BLaER1 treated with 17β-estradiol and CSF1 and Interleukin-3, amounts not matched to agents 10 nM and 100 nM (cell line): ENCODE measurements at regions not wholly inside any gene's neighbourhood (a gene's known extent, or its start where the extent isn't known, plus 50 kb on each side); places are given as distances from the start of the nearest gene placed in this dataset.
A peak's percentile ranks its signal among the peaks of the same experiment; 100 is the strongest.

Source experiments
- H3K27ac ChIP-seq, 11 experiments: shearing (Covaris generic); formaldehyde crosslinking; 2 replicates each; pipeline ENCODE4 v1.8.1; 2022
- H3K27me3 ChIP-seq, 11 experiments: shearing (Covaris generic); formaldehyde crosslinking; 2 replicates each; pipeline ENCODE4 v1.8.1; 2022
- H3K36me3 ChIP-seq, 11 experiments: shearing (Covaris generic); formaldehyde crosslinking; 2 replicates each; pipeline ENCODE4 v1.8.1; 2022
- H3K4me1 ChIP-seq, 10 experiments: shearing (Covaris generic); formaldehyde crosslinking; 2 replicates each; pipeline ENCODE4 v1.8.1; 2022
- H3K4me2 ChIP-seq, 11 experiments: shearing (Covaris generic); formaldehyde crosslinking; 2 replicates each; pipeline ENCODE4 v1.8.1; 2022
- H3K4me3 ChIP-seq, 10 experiments: shearing (Covaris generic); formaldehyde crosslinking; 2 replicates each; pipeline ENCODE4 v1.8.1; 2022
- H3K9ac ChIP-seq, 11 experiments: shearing (Covaris generic); formaldehyde crosslinking; 2 replicates each; pipeline ENCODE4 v1.8.1; 2022
- H3K9me3 ChIP-seq, 11 experiments: shearing (Covaris generic); formaldehyde crosslinking; replicated peaks in 1 of 11; 2 replicates each; pipeline ENCODE4 v1.8.1; 2022
- H4K20me1 ChIP-seq, 11 experiments: shearing (Covaris generic); formaldehyde crosslinking; 2 replicates each; pipeline ENCODE4 v1.8.1; 2022
- Cebpa-rat ChIP-seq, 11 experiments: shearing (Covaris generic); IDR thresholded peaks; 2 replicates each; pipeline ENCODE4 v1.8.1; 2022

DNA sequence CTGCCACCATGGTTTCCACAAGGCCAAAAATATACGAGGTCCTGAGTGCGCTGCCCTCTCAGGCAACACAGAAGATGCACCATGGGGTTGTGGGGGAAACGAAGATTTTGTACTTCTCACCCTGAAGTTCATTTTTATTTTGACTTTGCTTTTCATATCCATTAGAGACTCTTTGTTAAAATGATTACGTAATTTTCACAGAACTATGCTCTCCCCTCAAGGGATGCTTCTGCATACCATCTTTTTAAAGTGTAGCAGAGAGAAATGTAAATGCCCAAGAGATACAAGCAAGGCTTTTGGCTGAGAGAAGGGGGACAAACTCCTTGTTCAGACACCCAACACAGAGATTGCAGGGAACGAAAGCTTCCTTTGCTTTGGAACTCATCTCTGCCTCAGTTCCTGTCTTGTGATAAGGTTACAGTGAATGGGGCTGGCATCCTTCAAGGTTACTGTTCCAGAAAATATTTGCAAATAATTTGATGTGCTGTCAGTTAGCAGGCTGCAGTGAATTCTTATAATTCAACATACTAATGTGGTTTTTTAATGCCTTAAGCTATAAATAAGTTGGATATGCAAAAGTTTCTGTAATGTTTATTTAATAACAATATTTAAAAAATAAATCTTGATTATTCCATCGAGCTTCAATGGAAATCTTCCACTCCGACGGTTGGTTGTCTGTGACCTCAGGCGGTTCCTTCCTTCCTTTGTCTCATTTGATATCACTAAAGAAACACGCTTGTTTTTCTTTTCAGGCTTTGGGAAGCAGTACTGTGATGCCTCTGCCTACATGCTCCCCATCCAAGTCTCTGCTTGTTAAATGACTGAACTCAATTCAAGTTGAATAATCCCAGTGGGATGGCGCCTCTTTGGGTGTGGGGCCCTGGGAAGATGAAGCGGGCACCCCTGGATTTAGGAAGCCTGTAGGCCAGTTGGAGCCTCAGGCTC, 209.3 kb upstream of the CTBP2 start:
- Histone ChIP-seq H3K4me1 (peaks cover 0 to 15% (median 9%) of the 10 kb centered on the region in 10 experiments; a peak in 14 of 20 replicates), H4K20me1 (no peaks in the 10 kb centered on the region), H3K9ac (no peak overlapping the region), H3K36me3 (no peaks in the 10 kb centered on the region), H3K27me3 (no peaks in the 10 kb centered on the region), H3K4me3 (no peak overlapping the region), H3K9me3 (peaks cover 0 to 15% (median 5%) of the 10 kb centered on the region in 11 experiments; a peak in 10 of 22 replicates), H3K27ac (no peak overlapping the region), H3K4me2 (no peak overlapping the region)
- TF ChIP-seq Cebpa-rat (IDR thresholded peaks at IDR 0.05): peak in 4 of 11 experiments; percentile 20 to 78 (median 40); a peak in 4 of 22 replicates

DNA sequence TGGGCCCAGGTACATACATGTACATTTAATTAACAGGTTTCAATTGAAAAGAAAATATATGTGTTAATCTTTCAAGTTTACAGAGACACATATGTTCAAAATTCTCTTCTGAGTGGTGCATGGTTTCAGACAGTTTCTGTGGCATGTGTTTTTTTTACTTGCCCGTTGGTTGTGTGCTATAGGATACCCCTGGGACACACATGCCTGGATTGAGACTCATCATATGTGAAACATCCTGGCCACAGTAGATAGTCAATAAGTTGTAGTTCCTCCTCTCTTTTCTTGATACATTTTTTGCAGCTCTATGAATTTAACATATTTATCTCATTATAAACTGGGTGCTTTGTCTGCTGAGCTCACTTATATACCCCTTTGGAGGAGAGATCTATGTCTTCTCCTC, 207.8 kb upstream of the CTBP2 start:
- Histone ChIP-seq H3K9ac (no peak overlapping the region), H3K27ac (no peak overlapping the region), H3K4me1 (peaks cover 0 to 15% (median 6%) of the 10 kb centered on the region in 10 experiments; a peak in 12 of 20 replicates), H4K20me1 (no peaks in the 10 kb centered on the region), H3K36me3 (no peaks in the 10 kb centered on the region), H3K27me3 (no peaks in the 10 kb centered on the region), H3K4me2 (peak overlapping the region in 6 of 11 experiments; percentile 3 to 31 (median 23); a peak in 7 of 22 replicates), H3K4me3 (no peak overlapping the region), H3K9me3 (peaks cover 0 to 23% (median 14%) of the 10 kb centered on the region in 11 experiments; a peak in 17 of 22 replicates)
- TF ChIP-seq Cebpa-rat (IDR thresholded peaks at IDR 0.05): no peak

DNA sequence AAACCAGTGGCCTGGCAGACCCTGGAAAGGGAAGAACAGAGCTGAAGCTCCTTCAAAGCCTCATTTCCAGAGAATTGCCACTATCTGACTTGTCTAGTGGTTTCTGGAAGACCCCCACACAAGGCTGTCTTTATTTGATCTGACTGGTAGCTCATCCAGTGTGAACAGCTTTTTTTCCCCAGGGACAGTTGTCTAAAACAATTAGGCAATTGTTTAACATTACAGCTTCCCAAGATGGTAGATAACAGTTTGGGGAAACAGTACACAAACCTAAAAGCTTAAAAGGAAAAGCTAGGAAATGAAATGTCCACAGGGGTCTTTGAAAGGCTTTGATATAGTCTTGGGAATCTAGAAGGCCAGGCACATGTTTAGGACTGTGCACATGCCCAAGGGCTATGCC, 203.4 kb upstream of the CTBP2 start:
- Histone ChIP-seq H3K27me3 (no peaks in the 10 kb centered on the region), H3K4me1 (peaks cover 0 to 15% (median 7%) of the 10 kb centered on the region in 10 experiments; a peak in 12 of 20 replicates), H4K20me1 (no peaks in the 10 kb centered on the region), H3K9ac (no peak overlapping the region), H3K36me3 (no peaks in the 10 kb centered on the region), H3K27ac (no peak overlapping the region), H3K9me3 (peaks cover 0 to 20% (median 16%) of the 10 kb centered on the region in 11 experiments; a peak in 19 of 22 replicates), H3K4me2 (no peak overlapping the region), H3K4me3 (no peak overlapping the region)
- TF ChIP-seq Cebpa-rat (IDR thresholded peaks at IDR 0.05): no peak

DNA sequence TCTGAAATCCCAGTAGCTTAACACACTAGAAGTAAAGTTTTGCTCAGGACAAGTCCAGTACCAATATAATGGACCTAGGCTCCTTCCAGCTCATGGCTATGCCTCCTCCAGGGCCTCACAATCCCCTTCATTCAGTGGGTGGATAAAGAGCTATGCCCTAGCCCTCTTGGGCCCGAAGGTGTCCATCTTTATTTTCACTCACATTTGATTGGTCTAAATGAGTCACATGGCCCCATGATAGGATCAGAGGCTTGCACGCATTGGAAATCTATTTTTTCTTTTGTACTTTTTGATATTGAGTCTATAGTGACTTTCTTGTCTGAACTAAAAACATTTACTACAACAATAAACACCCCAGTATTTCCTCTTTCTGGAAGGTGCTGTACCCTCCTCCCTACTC, 202.6 kb upstream of the CTBP2 start:
- Histone ChIP-seq H4K20me1 (no peaks in the 10 kb centered on the region), H3K27me3 (no peaks in the 10 kb centered on the region), H3K4me1 (peaks cover 0 to 7% (median 4%) of the 10 kb centered on the region in 10 experiments; a peak in 11 of 20 replicates), H3K36me3 (no peaks in the 10 kb centered on the region), H3K4me3 (no peak overlapping the region), H3K4me2 (no peak overlapping the region), H3K27ac (no peak overlapping the region), H3K9me3 (peaks cover 8 to 27% (median 24%) of the 10 kb centered on the region in 11 experiments), H3K9ac (no peak overlapping the region)
- no peak for TF ChIP-seq Cebpa-rat (IDR thresholded peaks at IDR 0.05)

- no peak for TF ChIP-seq Cebpa-rat (IDR thresholded peaks at IDR 0.05)
- Histone ChIP-seq H3K4me1 (peaks cover 0 to 5% (median 0%) of the 10 kb centered on the region in 10 experiments; a peak in 1 of 20 replicates), H3K27ac (no peak overlapping the region), H4K20me1 (no peaks in the 10 kb centered on the region), H3K9me3 (peaks cover 15 to 30% (median 25%) of the 10 kb centered on the region in 11 experiments), H3K4me3 (no peak overlapping the region), H3K27me3 (no peaks in the 10 kb centered on the region), H3K4me2 (no peak overlapping the region), H3K36me3 (no peaks in the 10 kb centered on the region), H3K9ac (no peak overlapping the region)
Observed at GRCh38 chr10:125359401-125359800, 199.0 kb upstream of the CTBP2 start.

DNA sequence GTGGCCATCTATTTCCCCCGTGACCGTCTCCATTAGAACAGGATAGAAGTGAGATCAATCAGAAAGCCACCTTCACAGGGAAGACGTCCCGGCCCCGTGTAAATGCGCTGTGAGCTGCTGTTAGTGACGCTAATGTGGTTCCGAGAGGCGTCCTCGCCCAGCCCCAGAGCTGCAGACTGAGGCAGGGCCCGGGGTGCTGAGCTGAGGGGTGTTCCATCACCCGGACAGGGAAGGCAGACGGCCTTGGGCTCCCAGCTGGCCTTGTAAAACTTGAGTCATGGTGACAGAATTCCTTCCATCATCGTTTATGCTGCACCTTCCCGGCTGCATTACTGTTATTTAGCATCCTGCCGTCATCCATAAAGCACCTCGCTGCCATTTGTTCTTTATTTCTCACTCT, 195.3 kb upstream of the CTBP2 start:
- H3K4me1 ChIP-seq: peaks cover 0 to 5% (median 0%) of the 10 kb centered on the region in 10 experiments; a peak in 1 of 20 replicates
- no peaks in the 10 kb centered on the region for H3K27me3 ChIP-seq
- no peaks in the 10 kb centered on the region for H4K20me1 ChIP-seq
- H3K4me2 ChIP-seq: no peak overlapping the region
- no peak for TF ChIP-seq Cebpa-rat (IDR thresholded peaks at IDR 0.05)
- no peak overlapping the region for H3K4me3 ChIP-seq
- H3K27ac ChIP-seq: no peak overlapping the region
- no peak overlapping the region for H3K9ac ChIP-seq
- H3K9me3 ChIP-seq: peaks cover 8 to 22% (median 16%) of the 10 kb centered on the region in 11 experiments; a peak in 20 of 22 replicates
- H3K36me3 ChIP-seq: no peaks in the 10 kb centered on the region

DNA sequence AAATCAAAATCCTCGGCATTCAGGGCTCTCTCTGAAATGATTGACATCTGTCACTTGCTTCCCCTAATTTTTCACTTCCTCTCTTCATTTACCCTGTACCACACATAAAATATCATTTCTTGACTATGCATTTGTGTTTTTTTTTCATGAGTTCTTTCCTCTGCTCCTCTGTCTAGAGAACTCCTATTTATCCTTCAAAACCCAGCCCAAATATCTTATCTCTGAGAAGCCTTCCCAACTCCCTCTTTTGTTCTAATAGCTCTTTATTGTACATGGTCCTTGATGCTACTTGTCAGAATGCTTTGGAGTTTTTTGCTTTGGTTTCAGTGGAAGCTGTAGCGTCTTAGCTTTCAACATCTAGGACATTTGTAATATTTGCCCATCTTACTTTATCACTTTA, 190.2 kb upstream of the CTBP2 start:
- H3K9ac ChIP-seq: no peak overlapping the region
- H3K27ac ChIP-seq: no peak overlapping the region
- TF ChIP-seq Cebpa-rat (IDR thresholded peaks at IDR 0.05): no peak
- H3K4me1 ChIP-seq: no peaks in the 10 kb centered on the region
- H4K20me1 ChIP-seq: no peaks in the 10 kb centered on the region
- no peaks in the 10 kb centered on the region for H3K36me3 ChIP-seq
- H3K4me2 ChIP-seq: no peak overlapping the region
- no peaks in the 10 kb centered on the region for H3K9me3 ChIP-seq
- no peaks in the 10 kb centered on the region for H3K27me3 ChIP-seq
- H3K4me3 ChIP-seq: no peak overlapping the region

GRCh38 chr10:125348536-125348935, 188.2 kb upstream of the CTBP2 start:
- no peak overlapping the region for H3K27ac ChIP-seq
- no peaks in the 10 kb centered on the region for H4K20me1 ChIP-seq
- H3K4me3 ChIP-seq: no peak overlapping the region
- no peak for TF ChIP-seq Cebpa-rat (IDR thresholded peaks at IDR 0.05)
- H3K4me1 ChIP-seq: peaks cover 0 to 16% (median 13%) of the 10 kb centered on the region in 10 experiments; a peak in 15 of 20 replicates
- no peaks in the 10 kb centered on the region for H3K36me3 ChIP-seq
- no peak overlapping the region for H3K4me2 ChIP-seq
- no peak overlapping the region for H3K9ac ChIP-seq
- H3K9me3 ChIP-seq: no peaks in the 10 kb centered on the region
- H3K27me3 ChIP-seq: no peaks in the 10 kb centered on the region

DNA sequence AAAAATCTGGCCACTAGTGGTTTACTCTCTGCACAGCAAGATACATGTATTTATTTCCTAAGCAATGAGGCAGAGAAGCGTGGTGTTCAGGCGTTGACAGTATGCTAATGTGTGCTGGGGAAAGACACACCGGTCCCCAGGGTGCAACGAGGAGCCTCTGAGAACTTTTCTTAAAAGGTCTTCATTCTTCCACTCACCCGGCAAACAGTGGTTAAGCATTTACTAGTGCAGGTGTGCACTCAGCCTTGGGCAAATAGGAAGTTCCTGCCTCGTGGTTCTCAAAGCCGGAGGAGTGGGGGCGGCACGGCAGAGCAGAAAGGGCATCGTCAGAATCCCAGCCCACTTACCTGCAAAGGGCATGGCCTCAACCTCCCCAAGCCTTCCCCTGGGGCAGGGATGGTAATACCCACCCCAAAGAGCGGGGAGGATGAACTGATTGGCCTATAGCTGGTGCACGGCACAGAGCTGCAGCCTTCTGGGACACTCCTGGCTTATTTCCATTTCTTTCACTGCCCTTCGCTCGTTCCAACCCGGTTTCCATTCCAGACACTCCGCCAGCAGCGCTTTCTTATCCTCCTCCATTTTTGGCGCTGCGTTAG, 184.3 kb upstream of the CTBP2 start:
- no peaks in the 10 kb centered on the region for H3K27me3 ChIP-seq
- H3K9ac ChIP-seq: no peak overlapping the region
- H3K27ac ChIP-seq: no peak overlapping the region

More for the DNA sequence above, 184.3 kb upstream of the CTBP2 start:
- Histone ChIP-seq H3K9me3 (no peaks in the 10 kb centered on the region; a peak in 1 of 22 replicates), H3K36me3 (no peaks in the 10 kb centered on the region), H3K4me2 (peak overlapping the region in 10 of 11 experiments; percentile 18 to 70 (median 54); a peak in 17 of 22 replicates), H3K4me3 (no peak overlapping the region), H4K20me1 (no peaks in the 10 kb centered on the region), H3K4me1 (peaks cover 0 to 19% (median 15%) of the 10 kb centered on the region in 10 experiments; a peak in 15 of 20 replicates)
- TF ChIP-seq Cebpa-rat (IDR thresholded peaks at IDR 0.05): no peak
